Gastrocnemius medialis (tissue), 4 donors: ENCODE measurements at regions not wholly inside any gene's neighbourhood (a gene's known extent, or its start where the extent isn't known, plus 50 kb on each side); places are given as distances from the start of the nearest gene placed in this dataset.

Experiments used
- ATAC-seq, 2 donors: fragments of 150-250 bp; one replicate each; pipeline ENCODE4 v1.9.1; 2016
- DNase-seq, 2 donors: peaks; one replicate each; pipeline ENCODE4 v3.0.0-alpha.2; 2019
- H3K27ac ChIP-seq, 4 donors: fragments of 200-600 bp; sonication (generic); 1 replicate in 1 of 4; 2 replicates in 3 of 4; pipeline ENCODE4 v1.5.1; 2016 to 2018; ENCODE audit warnings: mild to moderate bottlenecking in 2 of 4, moderate library complexity in 1 of 4
- H3K27me3 ChIP-seq, 3 donors: fragments of 200-600 bp; sonication (generic) in 2 of 3; 1 replicate in 1 of 3; 2 replicates in 2 of 3; pipeline versions ENCODE4 v1.5.1 to v1.6.0; 2016 to 2019; ENCODE audit warnings: mild to moderate bottlenecking in 1 of 3, moderate library complexity in 1 of 3
- H3K36me3 ChIP-seq, 2 donors: fragments of 200-600 bp; sonication (generic) in 1 of 2; one replicate each; pipeline ENCODE4 v1.5.1; 2017 to 2018
- H3K4me1 ChIP-seq, 2 donors: fragments of 200-600 bp; sonication (generic) in 1 of 2; one replicate each; pipeline ENCODE4 v1.5.1; 2016 to 2017; ENCODE audit warnings: mild to moderate bottlenecking in 2 of 2
- H3K4me3 ChIP-seq, 4 donors: fragments of 200-600 bp; sonication (generic) in 3 of 4; 1 replicate in 1 of 4; 2 replicates in 3 of 4; pipeline ENCODE4 v1.5.1; 2016 to 2019; ENCODE audit warnings: mild to moderate bottlenecking in 2 of 4
- H3K9me3 ChIP-seq, 3 donors: fragments of 200-600 bp; sonication (generic) in 2 of 3; 1 replicate in 1 of 3; 2 replicates in 2 of 3; pipeline ENCODE4 v1.5.1; 2016 to 2019
- POLR2A ChIP-seq, 2 donors: fragments of 450-650 bp; IDR thresholded peaks; one replicate each; pipeline ENCODE4 v1.6.1; 2017; ENCODE audit warnings: antibody characterized with exemption in 2 of 2, mild to moderate bottlenecking in 2 of 2, moderate library complexity in 2 of 2
- in situ Hi-C, 4 donors: fragments of 200-750 bp; cut with MboI; loops; one replicate each; pipeline versions ENCODE4 v1.15.0 to v1.8.0; 2017; ENCODE audit warnings: low sequenced_read_pairs in 4 of 4
- intact Hi-C: fragments of 100-400 bp; cut with DNase I; formaldehyde crosslinking; loops from one replicate; pipeline ENCODE4 v1.15.1; 2023; ENCODE audit warnings: low total_unique reads
- TF ChIP-seq, protein P1 (sequence below), 5 experiments: fragments of 450-650 bp in 3 of 5; fragments of 200-600 bp in 2 of 5; sonication (generic) in 2 of 5; IDR thresholded peaks in 4 of 5; conservative IDR thresholded peaks in 1 of 5; 1 replicate in 4 of 5; 2 replicates in 1 of 5; pipeline ENCODE4 v1.5.1; 2016 to 2019; ENCODE audit warnings: antibody characterized with exemption in 5 of 5, mild to moderate bottlenecking in 3 of 5, moderate library complexity in 3 of 5

DNA sequence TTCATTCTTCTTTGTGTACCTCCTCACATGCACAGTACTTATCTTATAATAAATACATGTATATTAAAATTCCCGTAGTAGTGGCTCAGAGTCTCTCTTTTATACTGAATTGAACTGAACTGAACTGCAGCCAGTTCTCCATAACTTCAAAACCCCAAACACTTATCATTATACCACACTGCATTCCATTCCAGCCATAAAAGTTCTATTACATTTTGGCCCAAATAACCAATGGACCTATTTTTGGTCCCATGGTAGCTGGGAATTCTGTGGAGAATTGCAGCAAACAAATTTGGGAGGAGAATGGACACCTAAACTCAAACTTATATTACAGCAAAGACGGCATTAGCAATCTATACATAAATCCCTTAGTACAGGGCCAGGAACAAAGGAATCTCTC lies 86.6 kb upstream of the C1orf87 start:
- in situ Hi-C loops (no loop called here), intact Hi-C loops (no loop called here)
- no peak overlapping the region for H3K4me3 ChIP-seq
- no peaks in the 10 kb centered on the region for H3K36me3 ChIP-seq
- TF ChIP-seq, protein P1, sequence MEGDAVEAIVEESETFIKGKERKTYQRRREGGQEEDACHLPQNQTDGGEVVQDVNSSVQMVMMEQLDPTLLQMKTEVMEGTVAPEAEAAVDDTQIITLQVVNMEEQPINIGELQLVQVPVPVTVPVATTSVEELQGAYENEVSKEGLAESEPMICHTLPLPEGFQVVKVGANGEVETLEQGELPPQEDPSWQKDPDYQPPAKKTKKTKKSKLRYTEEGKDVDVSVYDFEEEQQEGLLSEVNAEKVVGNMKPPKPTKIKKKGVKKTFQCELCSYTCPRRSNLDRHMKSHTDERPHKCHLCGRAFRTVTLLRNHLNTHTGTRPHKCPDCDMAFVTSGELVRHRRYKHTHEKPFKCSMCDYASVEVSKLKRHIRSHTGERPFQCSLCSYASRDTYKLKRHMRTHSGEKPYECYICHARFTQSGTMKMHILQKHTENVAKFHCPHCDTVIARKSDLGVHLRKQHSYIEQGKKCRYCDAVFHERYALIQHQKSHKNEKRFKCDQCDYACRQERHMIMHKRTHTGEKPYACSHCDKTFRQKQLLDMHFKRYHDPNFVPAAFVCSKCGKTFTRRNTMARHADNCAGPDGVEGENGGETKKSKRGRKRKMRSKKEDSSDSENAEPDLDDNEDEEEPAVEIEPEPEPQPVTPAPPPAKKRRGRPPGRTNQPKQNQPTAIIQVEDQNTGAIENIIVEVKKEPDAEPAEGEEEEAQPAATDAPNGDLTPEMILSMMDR (IDR thresholded peaks at IDR 0.05 in 4 of 5, conservative IDR thresholded peaks at IDR 0.05 in 1 of 5) = no peak
- TF ChIP-seq POLR2A (IDR thresholded peaks at IDR 0.05) = no peak
- no peaks in the 10 kb centered on the region for H3K27me3 ChIP-seq
- H3K27ac ChIP-seq = no peak overlapping the region
- no peaks in the 10 kb centered on the region for H3K9me3 ChIP-seq
- DNase-seq (no peak), ATAC-seq (no peak)
- no peaks in the 10 kb centered on the region for H3K4me1 ChIP-seq

DNA sequence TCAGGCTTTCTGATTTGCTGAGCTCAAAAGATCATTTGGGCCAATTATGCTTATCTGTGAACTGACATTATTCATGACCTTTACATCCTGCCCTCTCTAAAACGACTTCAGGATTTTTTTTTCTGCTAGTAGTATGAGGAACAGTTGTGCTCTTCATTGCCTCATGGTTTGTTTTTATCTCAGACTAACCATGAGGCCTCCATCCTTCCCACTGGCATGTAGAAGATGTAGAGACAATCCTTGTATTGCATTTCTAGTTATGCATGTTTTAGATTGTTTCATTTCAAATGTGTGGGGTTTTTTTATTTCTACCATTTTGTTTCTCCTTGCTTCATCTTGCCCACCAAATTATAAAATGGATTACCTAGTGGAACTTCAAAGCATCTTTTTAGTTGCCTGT lies 82.8 kb upstream of the C1orf87 start:
- no peak for TF ChIP-seq POLR2A (IDR thresholded peaks at IDR 0.05)
- TF ChIP-seq, protein P1 (IDR thresholded peaks at IDR 0.05 in 4 of 5, conservative IDR thresholded peaks at IDR 0.05 in 1 of 5) = no peak
- Histone ChIP-seq H3K36me3 (no peaks in the 10 kb centered on the region), H3K4me1 (no peaks in the 10 kb centered on the region), H3K27me3 (no peaks in the 10 kb centered on the region), H3K9me3 (no peaks in the 10 kb centered on the region), H3K4me3 (no peak overlapping the region), H3K27ac (no peak overlapping the region)
- ATAC-seq = no peak
- no peak for DNase-seq
- in situ Hi-C loops (no loop called here), intact Hi-C loops (no loop called here)

DNA sequence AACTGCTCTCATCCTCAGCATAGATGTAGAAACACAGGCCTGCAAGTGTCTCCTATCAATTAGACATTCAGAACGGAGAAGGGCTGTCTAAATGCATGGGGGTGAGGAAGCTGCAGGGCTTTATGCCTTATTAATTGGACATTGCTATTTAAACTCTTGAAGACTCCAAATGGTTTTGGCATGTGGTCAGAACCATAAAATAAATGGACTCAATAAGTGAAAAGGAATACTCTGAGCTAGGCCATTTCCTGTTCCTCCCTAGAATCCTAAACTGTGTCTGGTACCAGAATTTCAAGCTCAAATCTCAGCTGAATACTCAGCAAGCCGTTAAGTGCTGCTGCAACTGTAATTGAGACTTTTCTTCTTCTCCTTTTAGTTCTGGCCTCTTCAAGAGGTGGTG lies 80.4 kb upstream of the C1orf87 start:
- Histone ChIP-seq H3K27me3 (no peaks in the 10 kb centered on the region), H3K9me3 (no peaks in the 10 kb centered on the region), H3K36me3 (no peaks in the 10 kb centered on the region), H3K4me1 (peaks cover 6 to 17% of the 10 kb centered on the region in 2 donors), H3K27ac (no peak overlapping the region), H3K4me3 (no peak overlapping the region)
- no peak for ATAC-seq
- in situ Hi-C loops (no loop called here), intact Hi-C loops (no loop called here)
- TF ChIP-seq, protein P1 (IDR thresholded peaks at IDR 0.05 in 4 of 5, conservative IDR thresholded peaks at IDR 0.05 in 1 of 5) = no peak
- TF ChIP-seq POLR2A (IDR thresholded peaks at IDR 0.05) = no peak
- DNase-seq = no peak

DNA sequence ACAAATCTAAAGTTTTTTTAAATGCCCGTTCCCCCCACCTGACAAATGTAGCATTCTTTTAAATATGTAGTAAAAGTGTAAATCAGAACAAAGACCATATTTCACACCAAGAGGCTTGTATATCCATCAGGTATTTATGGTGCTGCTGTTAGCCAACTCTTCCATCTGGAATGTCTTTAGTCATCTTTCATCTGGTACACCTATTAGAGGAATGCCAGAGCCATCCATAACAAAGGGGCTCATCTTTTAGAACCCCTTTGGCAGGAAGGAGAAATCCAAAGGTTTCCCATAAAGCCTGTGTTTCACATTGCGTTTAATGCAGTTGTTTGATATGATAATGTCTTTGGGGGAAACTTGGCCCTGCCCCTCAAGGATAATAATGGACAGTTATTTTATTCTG lies 79.3 kb upstream of the C1orf87 start:
- intact Hi-C loops = no loop called here
- ATAC-seq (no peak), DNase-seq (no peak)
- no peaks in the 10 kb centered on the region for H3K9me3 ChIP-seq
- no peak overlapping the region for H3K4me3 ChIP-seq
- H3K4me1 ChIP-seq = peaks cover 6 to 19% of the 10 kb centered on the region in 2 donors
- no peak overlapping the region for H3K27ac ChIP-seq
- H3K27me3 ChIP-seq = no peaks in the 10 kb centered on the region
- TF ChIP-seq, protein P1 (IDR thresholded peaks at IDR 0.05 in 4 of 5, conservative IDR thresholded peaks at IDR 0.05 in 1 of 5) = no peak
- no peak for TF ChIP-seq POLR2A (IDR thresholded peaks at IDR 0.05)
- H3K36me3 ChIP-seq = no peaks in the 10 kb centered on the region
- in situ Hi-C loops = no loop called here

DNA sequence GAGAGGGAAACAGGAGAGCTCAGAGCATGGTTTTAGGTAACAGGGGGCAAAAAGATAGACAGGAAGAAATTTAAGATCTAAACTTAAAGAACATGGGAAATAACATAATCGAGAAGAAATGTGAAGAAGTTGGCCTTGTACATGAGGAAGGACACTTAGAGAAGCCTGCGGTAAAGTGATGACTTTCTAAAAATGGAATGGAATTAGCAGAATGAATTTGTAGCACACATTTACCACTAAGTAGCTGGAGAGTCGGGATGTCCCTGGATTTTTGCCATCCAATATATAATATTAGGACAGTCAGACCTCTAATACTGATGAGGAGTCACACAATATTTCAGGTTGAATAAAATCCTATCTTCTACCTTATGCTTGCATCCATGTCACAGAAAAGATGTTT lies 77.7 kb upstream of the C1orf87 start:
- Histone ChIP-seq H3K27ac (no peak overlapping the region), H3K4me1 (peaks cover 6 to 19% of the 10 kb centered on the region in 2 donors), H3K4me3 (no peak overlapping the region), H3K9me3 (no peaks in the 10 kb centered on the region), H3K27me3 (no peaks in the 10 kb centered on the region), H3K36me3 (no peaks in the 10 kb centered on the region)
- DNase-seq (no peak), ATAC-seq (no peak)
- TF ChIP-seq, protein P1 (IDR thresholded peaks at IDR 0.05 in 4 of 5, conservative IDR thresholded peaks at IDR 0.05 in 1 of 5) = no peak
- in situ Hi-C loops (no loop called here), intact Hi-C loops (no loop called here)
